ENCODE measurements at regions not wholly inside any gene's neighbourhood (a gene's known extent, or its start where the extent isn't known, plus 50 kb on each side); places are given as distances from the start of the nearest gene placed in this dataset.

- DNase-seq (ENCODE audit: low spot score), result no peak
These were observed 974.6 kb downstream of the UQCRFS1 start for GRCh38 chr19:28238270-28238820.

GRCh38 chr19:28235606-28236125 is 977.3 kb downstream of the UQCRFS1 start:
- peak; percentile 6 for DNase-seq (ENCODE audit: low spot score)

GRCh38 chr19:28234637-28235036 is 978.3 kb downstream of the UQCRFS1 start:
- DNase-seq (ENCODE audit: low spot score), result no peak

GRCh38 chr19:28228854-28229253 is 984.1 kb downstream of the UQCRFS1 start:
- no peak for DNase-seq (ENCODE audit: low spot score)

- DNase-seq (ENCODE audit: low spot score), result no peak
These were observed 988.5 kb downstream of the UQCRFS1 start for GRCh38 chr19:28224441-28224840.

GRCh38 chr19:28221736-28222135 is 991.2 kb downstream of the UQCRFS1 start:
- no peak for DNase-seq (ENCODE audit: low spot score)

GRCh38 chr19:28218728-28219127 is 994.2 kb downstream of the UQCRFS1 start:
- no peak for DNase-seq (ENCODE audit: low spot score)

GRCh38 chr19:28217022-28217421 is 995.9 kb downstream of the UQCRFS1 start:
- DNase-seq (ENCODE audit: low spot score), result no peak

- DNase-seq (ENCODE audit: low spot score), result no peak
These were observed 999.4 kb downstream of the UQCRFS1 start for GRCh38 chr19:28213470-28214082.

GRCh38 chr19:28210886-28211285 is 1002.1 kb downstream of the UQCRFS1 start:
- no peak for DNase-seq (ENCODE audit: low spot score)

GRCh38 chr19:28208745-28209144 is 1004.2 kb downstream of the UQCRFS1 start:
- DNase-seq (ENCODE audit: low spot score), result no peak

- DNase-seq (ENCODE audit: low spot score), result no peak
These were observed 1005.7 kb downstream of the UQCRFS1 start for GRCh38 chr19:28207244-28207643.

- DNase-seq (ENCODE audit: low spot score), result no peak
These were observed 1011.4 kb downstream of the UQCRFS1 start for GRCh38 chr19:28201462-28201943.

GRCh38 chr19:28199323-28199722 is 1013.6 kb downstream of the UQCRFS1 start:
- no peak for DNase-seq (ENCODE audit: low spot score)

GRCh38 chr19:28196961-28197360 is 1016.0 kb downstream of the UQCRFS1 start:
- DNase-seq (ENCODE audit: low spot score), result no peak

- no peak for DNase-seq (ENCODE audit: low spot score)
These were observed 1016.9 kb downstream of the UQCRFS1 start for GRCh38 chr19:28196101-28196500.

- DNase-seq (ENCODE audit: low spot score), result no peak
These were observed 1027.3 kb downstream of the UQCRFS1 start for GRCh38 chr19:28185646-28186045.

- no peak for DNase-seq (ENCODE audit: low spot score)
These were observed 1028.0 kb downstream of the UQCRFS1 start for GRCh38 chr19:28184997-28185396.

GRCh38 chr19:28176193-28176592 is 1036.8 kb downstream of the UQCRFS1 start:
- DNase-seq (ENCODE audit: low spot score), result no peak

GRCh38 chr19:28171983-28172382 is 1041.0 kb downstream of the UQCRFS1 start:
- DNase-seq (ENCODE audit: low spot score), result no peak

GRCh38 chr19:28170066-28170465 is 1042.9 kb downstream of the UQCRFS1 start:
- DNase-seq (ENCODE audit: low spot score), result no peak

- DNase-seq (ENCODE audit: low spot score), result no peak
These were observed 1043.6 kb downstream of the UQCRFS1 start for GRCh38 chr19:28169168-28169887.

- no peak for DNase-seq (ENCODE audit: low spot score)
These were observed 1044.4 kb downstream of the UQCRFS1 start for GRCh38 chr19:28168557-28168956.

Data from putamen (tissue), 1 donor.